ENCODE measurements at regions not wholly inside any gene's neighbourhood (a gene's known extent, or its start where the extent isn't known, plus 50 kb on each side); places are given as distances from the start of the nearest gene placed in this dataset.

GRCh38 chr2:100217323-100217722 lies 74.9 kb upstream of the AFF3 start:
- TF ChIP-seq CTCF (conservative IDR thresholded peaks at IDR 0.05) (no peak), ZFX (IDR thresholded peaks at IDR 0.05) (no peak)

Data from C4-2B (cell line).